Calu3 (cell line): ENCODE measurements at regions not wholly inside any gene's neighbourhood (a gene's known extent, or its start where the extent isn't known, plus 50 kb on each side); places are given as distances from the start of the nearest gene placed in this dataset.

Source experiments
- BruUV-seq: library from RNA; stranded (reverse); fragments of 400-500 nt; replicated peaks from 2 replicates; lab custom pipeline; 2021; lab: Mats Ljungman, UMichigan
- CTCF ChIA-PET: fragments of 300-600 bp; sonication (Branson Sonifier 250); formaldehyde crosslinking; loops from one replicate; lab custom pipeline; 2022; ENCODE audit warnings: antibody characterized with exemption; lab: Charles Lee
- DNase-seq: peaks from one replicate; pipeline ENCODE4 v3.0.0; 2022
- H3K27ac Mint-ChIP-seq: one replicate; pipeline ENCODE4 v1.8.0; 2022; ENCODE audit warnings: mixed read lengths; ENCODE audit not compliant: unreplicated experiment
- H3K27me3 Mint-ChIP-seq: one replicate; pipeline ENCODE4 v1.8.0; 2022; ENCODE audit warnings: mixed read lengths; ENCODE audit not compliant: unreplicated experiment
- H3K36me3 Mint-ChIP-seq: one replicate; pipeline ENCODE4 v1.8.0; 2022; ENCODE audit warnings: mild to moderate bottlenecking, moderate library complexity, mixed read lengths; ENCODE audit not compliant: insufficient read depth, unreplicated experiment
- H3K4me1 Mint-ChIP-seq: one replicate; pipeline ENCODE4 v1.8.0; 2022; ENCODE audit warnings: mild to moderate bottlenecking, low read depth, mixed read lengths; ENCODE audit not compliant: unreplicated experiment
- H3K4me3 Mint-ChIP-seq: one replicate; pipeline ENCODE4 v1.8.0; 2022; ENCODE audit warnings: mild to moderate bottlenecking, low read depth, moderate library complexity, mixed read lengths; ENCODE audit not compliant: unreplicated experiment
- H3K9me3 Mint-ChIP-seq: one replicate; pipeline ENCODE4 v1.8.0; 2022; ENCODE audit warnings: low read depth, mixed read lengths; ENCODE audit not compliant: unreplicated experiment
- CTCF ChIP-seq: fragments of 200-600 bp; IDR thresholded peaks from one replicate; pipeline ENCODE4 v1.8.0; 2022; ENCODE audit warnings: antibody characterized with exemption; ENCODE audit not compliant: unreplicated experiment
- intact Hi-C: fragments of 100-400 bp; cut with micrococcal nuclease; formaldehyde crosslinking; loops from one replicate; pipeline ENCODE4 v1.10.0; 2022; ENCODE audit not compliant: unreplicated experiment

DNA sequence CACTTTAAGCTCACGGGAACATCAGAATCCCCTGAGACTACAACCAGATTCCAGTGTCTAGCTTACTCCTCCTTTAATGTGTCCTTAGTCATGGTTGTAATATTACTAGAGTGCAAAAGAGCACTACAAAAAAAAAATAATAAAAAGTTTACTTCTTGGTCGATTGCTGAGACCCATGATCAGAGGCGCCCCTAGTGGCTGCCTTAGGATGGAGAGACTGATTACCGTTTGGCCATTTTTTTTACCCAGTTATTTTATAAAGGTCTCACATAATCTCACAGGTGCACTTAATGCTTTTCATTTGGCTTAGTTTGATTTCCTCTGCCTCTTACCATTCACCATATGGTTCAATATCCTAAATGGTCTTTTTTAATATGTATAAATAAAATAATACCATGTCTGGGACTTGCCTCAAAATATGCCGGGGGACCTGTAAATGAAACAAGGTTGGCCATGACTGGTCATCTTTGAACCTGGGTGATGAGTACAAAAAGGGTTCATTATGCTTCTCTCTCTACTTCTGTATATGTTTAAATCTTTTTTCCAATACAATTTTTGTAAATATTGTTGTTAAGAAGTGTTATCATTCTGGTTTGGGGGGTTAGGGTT, 331.5 kb upstream of the NFE2L3 start:
- no peak overlapping the region for H3K4me3 Mint-ChIP-seq
- no TSS peak for BruUV-seq

GRCh38 chr7:25821225-25821624, 330.8 kb upstream of the NFE2L3 start:
- TF ChIP-seq CTCF: no peak
- DNase-seq: no peak
- Mint-ChIP-seq H3K4me3 (no peak overlapping the region), H3K27me3 (peaks cover 89% of the 10 kb centered on the region), H3K4me1 (no peaks in the 10 kb centered on the region), H3K27ac (no peak overlapping the region), H3K36me3 (no peaks in the 10 kb centered on the region), H3K9me3 (no peaks in the 10 kb centered on the region)
- CTCF ChIA-PET: interaction anchor here (0.7 to 1.5 kb wide), 2 partner anchors 12 to 120 kb away, joined by 3 to 4 read pairs; no protein-coding TSS in a partner anchor
- no TSS peak for BruUV-seq
- intact Hi-C loops: no loop called here

More for the DNA sequence above, 331.5 kb upstream of the NFE2L3 start:
- peaks cover 91% of the 10 kb centered on the region for H3K27me3 Mint-ChIP-seq
- H3K27ac Mint-ChIP-seq: no peak overlapping the region
- CTCF ChIA-PET: interaction anchor here (0.7 kb wide), 1 partner anchor 120 kb away, joined by 3 read pairs; no protein-coding TSS in a partner anchor
- peak; percentile 62 for TF ChIP-seq CTCF
- intact Hi-C loops: no loop called here
- DNase-seq: peak; percentile 51
- H3K4me1 Mint-ChIP-seq: no peaks in the 10 kb centered on the region
- no peaks in the 10 kb centered on the region for H3K9me3 Mint-ChIP-seq
- H3K36me3 Mint-ChIP-seq: no peaks in the 10 kb centered on the region

DNA sequence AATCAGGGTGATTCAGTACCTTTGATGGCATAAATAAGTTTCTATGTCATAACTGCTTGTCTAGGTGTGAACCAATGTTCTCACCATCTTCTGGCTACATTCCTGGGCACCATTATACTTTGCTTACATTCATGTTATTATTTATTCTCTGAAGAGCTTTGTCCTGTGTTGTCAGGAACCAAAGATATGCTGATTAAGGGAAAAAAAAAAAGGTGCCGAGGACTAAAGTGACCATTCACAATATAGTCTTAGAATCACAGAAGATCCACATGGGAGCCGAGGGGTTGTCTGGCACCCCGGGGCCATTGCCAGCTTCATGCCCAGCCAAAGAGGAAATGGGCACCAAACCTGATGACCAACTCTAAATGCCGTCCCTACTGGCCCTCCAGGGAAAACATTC, 329.2 kb upstream of the NFE2L3 start:
- Mint-ChIP-seq H3K9me3 (no peaks in the 10 kb centered on the region), H3K4me1 (no peaks in the 10 kb centered on the region), H3K27me3 (peaks cover 93% of the 10 kb centered on the region), H3K27ac (no peak overlapping the region), H3K36me3 (no peaks in the 10 kb centered on the region), H3K4me3 (no peak overlapping the region)
- TF ChIP-seq CTCF: no peak
- CTCF ChIA-PET: interaction anchor here (0.7 to 1.5 kb wide), 2 partner anchors 13 to 54 kb away, joined by 3 to 4 read pairs; no protein-coding TSS in a partner anchor
- no TSS peak for BruUV-seq
- intact Hi-C loops: no loop called here
- no peak for DNase-seq

DNA sequence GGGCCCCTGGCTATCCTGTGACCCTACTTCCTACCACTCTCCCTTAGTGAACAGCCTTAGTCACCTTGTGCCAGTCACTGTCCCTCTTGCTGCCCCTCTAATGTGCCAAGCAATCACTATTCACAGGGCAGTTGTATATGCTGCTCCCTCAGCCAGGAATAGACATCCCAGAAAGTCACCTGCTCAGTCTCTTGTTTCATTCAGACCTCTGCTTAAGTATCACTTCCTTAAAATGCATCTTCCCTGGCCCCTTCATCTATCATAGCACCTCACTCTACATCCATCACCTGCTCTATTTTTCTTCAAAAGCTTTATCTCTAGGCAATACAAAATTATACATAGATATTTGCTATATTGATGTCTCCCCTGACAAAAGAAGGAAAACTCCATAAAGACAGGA, 328.4 kb upstream of the NFE2L3 start:
- BruUV-seq: no TSS peak
- intact Hi-C loops: no loop called here
- Mint-ChIP-seq H3K27ac (no peak overlapping the region), H3K4me3 (no peak overlapping the region), H3K4me1 (no peaks in the 10 kb centered on the region), H3K9me3 (no peaks in the 10 kb centered on the region), H3K27me3 (peaks cover 91% of the 10 kb centered on the region), H3K36me3 (no peaks in the 10 kb centered on the region)
- CTCF ChIA-PET: interaction anchor here (0.7 kb wide), 1 partner anchor 55 kb away, joined by 3 read pairs; no protein-coding TSS in a partner anchor
- no peak for TF ChIP-seq CTCF
- no peak for DNase-seq
